H1 (cell line): ENCODE measurements at regions not wholly inside any gene's neighbourhood (a gene's known extent, or its start where the extent isn't known, plus 50 kb on each side); places are given as distances from the start of the nearest gene placed in this dataset.

ENCODE experiments used
- CTCF ChIA-PET: fragments of 300-600 bp; sonication (Branson Sonifier 250); formaldehyde crosslinking; loops from one replicate; lab custom pipeline; 2021; ENCODE audit not compliant: partially characterized antibody; lab: Charles Lee
- POLR2A ChIA-PET: fragments of 300-600 bp; sonication (Branson Sonifier 250); formaldehyde crosslinking; loops from one replicate; lab custom pipeline; 2021; ENCODE audit warnings: inconsistent platforms; ENCODE audit not compliant: partially characterized antibody; lab: Charles Lee
- DNase-seq, 2 experiments: peaks; one replicate each; pipeline versions ENCODE4 v3.0.0 to v3.0.0-alpha.2; 2010 to 2022; ENCODE audit warnings: low spot score in 2 of 2, low read depth in 1 of 2, mixed read lengths in 1 of 2
- FAIRE-seq: peaks from 2 replicates; lab custom pipeline; 2011; peaks lifted over from hg19 to GRCh38; lab: Jason Lieb, UNC
- H2AFZ ChIP-seq: 2 replicates; pipeline ENCODE4 v1.8.1; 2012; ENCODE audit warnings: low read length, inconsistent platforms
- H2AK5ac ChIP-seq: 2 replicates; pipeline ENCODE4 v1.6.1; 2013; ENCODE audit warnings: low read depth, low read length
- H2BK120ac ChIP-seq: replicated peaks from 2 replicates; pipeline ENCODE3; 2013; ENCODE audit warnings: low read depth, low read length, inconsistent platforms
- H2BK12ac ChIP-seq: 2 replicates; pipeline ENCODE4 v1.6.1; 2013; ENCODE audit warnings: low read depth, low read length
- H2BK15ac ChIP-seq: 2 replicates; pipeline ENCODE4 v1.6.1; 2013; ENCODE audit warnings: low read length
- H2BK20ac ChIP-seq: 2 replicates; pipeline ENCODE4 v1.6.1; 2013; ENCODE audit warnings: low read length
- H2BK5ac ChIP-seq: 2 replicates; pipeline ENCODE4 v1.6.1; 2013; ENCODE audit warnings: low read depth, low read length
- H3K14ac ChIP-seq: 2 replicates; pipeline ENCODE4 v1.6.1; 2013; ENCODE audit warnings: inconsistent platforms; ENCODE audit not compliant: insufficient read length
- H3K18ac ChIP-seq: 2 replicates; pipeline ENCODE4 v1.6.1; 2013; ENCODE audit warnings: low read length; ENCODE audit errors: extremely low read depth
- H3K23ac ChIP-seq: 2 replicates; pipeline ENCODE4 v1.6.1; 2013; ENCODE audit warnings: inconsistent platforms; ENCODE audit not compliant: insufficient read length
- H3K23me2 ChIP-seq: 2 replicates; pipeline ENCODE4 v1.6.1; 2013; ENCODE audit warnings: low read depth, low read length
- H3K27ac ChIP-seq: 2 replicates; pipeline ENCODE4 v1.6.1; 2011; ENCODE audit warnings: low read depth, low read length, inconsistent platforms
- H3K27me3 ChIP-seq, 4 experiments: replicated peaks in 1 of 4; 1 replicate in 1 of 4; 2 replicates in 3 of 4; pipeline versions ENCODE4 v1.6.1 to v1.8.1; 2011 to 2013; ENCODE audit warnings: low read length in 3 of 4, mild to moderate bottlenecking in 3 of 4, inconsistent platforms in 2 of 4, mixed read lengths in 2 of 4, moderate library complexity in 1 of 4; ENCODE audit not compliant: control insufficient read depth in 3 of 4, insufficient read depth in 3 of 4; ENCODE audit errors: extremely low read depth in 1 of 4
- H3K36me3 ChIP-seq, 4 experiments: 2 replicates each; pipeline versions ENCODE4 v1.6.1 to v1.8.1; 2011 to 2013; ENCODE audit warnings: mild to moderate bottlenecking in 4 of 4, low read length in 3 of 4, moderate library complexity in 2 of 4, control low read depth in 1 of 4, inconsistent platforms in 1 of 4; ENCODE audit not compliant: insufficient read depth in 4 of 4, control insufficient read depth in 2 of 4
- H3K4ac ChIP-seq: replicated peaks from 2 replicates; pipeline ENCODE3; 2013; ENCODE audit warnings: low read length, low read depth, mixed read lengths, inconsistent platforms; ENCODE audit not compliant: insufficient read length
- H3K4me1 ChIP-seq, 4 experiments: replicated peaks in 1 of 4; 1 replicate in 1 of 4; 2 replicates in 3 of 4; pipeline versions ENCODE4 v1.6.1 to v1.8.1; 2011 to 2013; ENCODE audit warnings: low read length in 3 of 4, inconsistent platforms in 2 of 4, mixed read lengths in 1 of 4; ENCODE audit not compliant: insufficient read depth in 4 of 4, control insufficient read depth in 3 of 4
- H3K4me2 ChIP-seq, 2 experiments: 2 replicates each; pipeline versions ENCODE4 v1.6.1 to v1.8.1; 2011 to 2013; ENCODE audit warnings: low read depth in 2 of 2, low read length in 2 of 2, control low read depth in 1 of 2, inconsistent platforms in 1 of 2, mild to moderate bottlenecking in 1 of 2; ENCODE audit not compliant: insufficient read depth in 1 of 2
- H3K4me3 ChIP-seq, 4 experiments: fragments of 200-600, 300-600 bp in 1 of 4; sonication (generic), shearing (Covaris generic), sonication (Bioruptor Twin) in 1 of 4; 2 replicates each; pipeline versions ENCODE4 v1.5.1 to v1.8.1; 2011 to 2016; ENCODE audit warnings: low read length in 4 of 4, low read depth in 3 of 4, control low read depth in 2 of 4, inconsistent platforms in 2 of 4, mild to moderate bottlenecking in 2 of 4, mixed read lengths in 1 of 4, moderate library complexity in 1 of 4; ENCODE audit not compliant: insufficient read depth in 2 of 4; ENCODE audit errors: extremely low read depth in 1 of 4
- H3K56ac ChIP-seq: replicated peaks from 2 replicates; pipeline ENCODE3; 2013; ENCODE audit warnings: low read depth, mild to moderate bottlenecking, mixed read lengths, low read length, inconsistent platforms; ENCODE audit not compliant: insufficient read length
- H3K79me1 ChIP-seq: 2 replicates; pipeline ENCODE4 v1.6.1; 2013; ENCODE audit warnings: low read depth, low read length, control low read depth
- H3K79me2 ChIP-seq, 2 experiments: 2 replicates each; pipeline versions ENCODE4 v1.6.1 to v1.8.1; 2012 to 2013; ENCODE audit warnings: low read length in 2 of 2, mild to moderate bottlenecking in 2 of 2, inconsistent platforms in 1 of 2; ENCODE audit not compliant: insufficient read depth in 2 of 2, control insufficient read depth in 1 of 2
- H3K9ac ChIP-seq, 4 experiments: replicated peaks in 1 of 4; 1 replicate in 1 of 4; 2 replicates in 3 of 4; pipeline versions ENCODE4 v1.6.1 to v1.8.1; 2011 to 2013; ENCODE audit warnings: low read depth in 3 of 4, low read length in 3 of 4, control low read depth in 2 of 4, mild to moderate bottlenecking in 2 of 4, moderate library complexity in 2 of 4, inconsistent platforms in 1 of 4; ENCODE audit errors: extremely low read depth in 1 of 4
- H3K9me3 ChIP-seq, 2 experiments: 2 replicates each; pipeline versions ENCODE4 v1.6.1 to v1.8.1; 2012 to 2013; ENCODE audit warnings: mild to moderate bottlenecking in 2 of 2, moderate library complexity in 2 of 2, control low read depth in 1 of 2, inconsistent platforms in 1 of 2, low read depth in 1 of 2, low read length in 1 of 2, mixed read lengths in 1 of 2; ENCODE audit not compliant: insufficient read depth in 2 of 2
- H4K20me1 ChIP-seq, 2 experiments: replicated peaks in 1 of 2; 2 replicates each; pipeline versions ENCODE3 to v1.8.1; 2011 to 2013; ENCODE audit warnings: inconsistent platforms in 2 of 2, low read length in 2 of 2, mild to moderate bottlenecking in 1 of 2; ENCODE audit not compliant: insufficient read depth in 2 of 2, control insufficient read depth in 1 of 2
- H4K5ac ChIP-seq: 2 replicates; pipeline ENCODE4 v1.6.1; 2013; ENCODE audit warnings: low read length, low read depth, mixed read lengths, inconsistent platforms; ENCODE audit not compliant: insufficient read length
- H4K8ac ChIP-seq: 2 replicates; pipeline ENCODE4 v1.8.0; 2013; ENCODE audit warnings: mild to moderate bottlenecking, moderate library complexity, low read length, inconsistent platforms; ENCODE audit not compliant: insufficient read depth; ENCODE audit errors: extremely low read depth
- H4K91ac ChIP-seq: replicated peaks from 2 replicates; pipeline ENCODE3; 2013; ENCODE audit warnings: low read length, mixed read lengths, inconsistent platforms; ENCODE audit not compliant: insufficient read length
- BACH1 ChIP-seq: IDR thresholded peaks from 2 replicates; pipeline ENCODE4 v1.6.1; 2012; ENCODE audit warnings: low read length, improper control_type of control experiment
- KDM1A ChIP-seq: fragments of 200-600, 300-600 bp; sonication (generic); IDR thresholded peaks from 2 replicates; pipeline ENCODE4 v1.7.1; 2016; ENCODE audit warnings: mild to moderate bottlenecking, low read length, borderline replicate concordance
- SP2 ChIP-seq: IDR thresholded peaks from 2 replicates; pipeline ENCODE4 v1.6.1; 2012; ENCODE audit warnings: mild to moderate bottlenecking, low read length, inconsistent platforms
- TCF12 ChIP-seq: IDR thresholded peaks from 2 replicates; pipeline ENCODE4 v1.6.1; 2011; ENCODE audit warnings: low read depth, mild to moderate bottlenecking, low read length
- WGBS, 2 experiments: shearing (Covaris generic) in 1 of 2; methylation state at CpG; one replicate each; pipeline versions ENCODE4 v1.1.6 to v1.1.7; 2013 to 2015; ENCODE audit warnings: low lambda C conversion rate in 2 of 2, mixed read lengths in 2 of 2, inconsistent platforms in 1 of 2, low coverage in 1 of 2, missing lambda C conversion rate in 1 of 2; ENCODE audit not compliant: insufficient replicate concordance in 2 of 2, insufficient coverage in 1 of 2, insufficient read length in 1 of 2; ENCODE audit errors: extremely low coverage in 1 of 2, missing lambda C conversion rate in 1 of 2; 5-methylcytosine and 5-hydroxymethylcytosine counted together

- Histone ChIP-seq H3K36me3 (no peaks in the 10 kb centered on the region), H3K4ac (no peak overlapping the region), H3K9me3 (no peaks in the 10 kb centered on the region), H3K56ac (no peak overlapping the region), H4K91ac (no peak overlapping the region), H3K79me2 (no peaks in the 10 kb centered on the region), H2BK5ac (no peak overlapping the region), H3K23me2 (no peaks in the 10 kb centered on the region), H3K27ac (no peak overlapping the region), H2BK12ac (no peak overlapping the region), H2BK20ac (no peak overlapping the region), H3K4me2 (no peak overlapping the region), H2AK5ac (no peak overlapping the region), H4K20me1 (no peaks in the 10 kb centered on the region)
- CTCF ChIA-PET = no interaction called here
- no peak for DNase-seq
- no peak for TF ChIP-seq KDM1A
- no peak for TF ChIP-seq TCF12
- TF ChIP-seq BACH1 = no peak
- TF ChIP-seq SP2 = no peak
- TF ChIP-seq, all 59 proteins: peak for 0
- 93% methylated on average over 3 of the region's 3 CpGs; no CpG with 5 or more reads in 1 of the 2 experiments for WGBS, 2 experiments
- Histone ChIP-seq H3K79me1 (no peaks in the 10 kb centered on the region), H3K18ac (no peak overlapping the region), H3K9ac (no peak overlapping the region), H3K27me3 (no peaks in the 10 kb centered on the region; a peak in 1 of 7 replicates), H2BK120ac (no peak overlapping the region), H3K4me1 (no peaks in the 10 kb centered on the region; a peak in 1 of 7 replicates), H3K14ac (no peak overlapping the region), H2AFZ (no peak overlapping the region), H4K5ac (no peak overlapping the region), H3K4me3 (no peak overlapping the region), H3K23ac (no peak overlapping the region), H4K8ac (no peak overlapping the region), H2BK15ac (no peak overlapping the region)
- FAIRE-seq = no peak
- POLR2A ChIA-PET = no interaction called here
Observed at GRCh38 chr5:23412515-23412914, 94.9 kb upstream of the PRDM9 start.
